ENCODE measurements at regions not wholly inside any gene's neighbourhood (a gene's known extent, or its start where the extent isn't known, plus 50 kb on each side); places are given as distances from the start of the nearest gene placed in this dataset.

DNA sequence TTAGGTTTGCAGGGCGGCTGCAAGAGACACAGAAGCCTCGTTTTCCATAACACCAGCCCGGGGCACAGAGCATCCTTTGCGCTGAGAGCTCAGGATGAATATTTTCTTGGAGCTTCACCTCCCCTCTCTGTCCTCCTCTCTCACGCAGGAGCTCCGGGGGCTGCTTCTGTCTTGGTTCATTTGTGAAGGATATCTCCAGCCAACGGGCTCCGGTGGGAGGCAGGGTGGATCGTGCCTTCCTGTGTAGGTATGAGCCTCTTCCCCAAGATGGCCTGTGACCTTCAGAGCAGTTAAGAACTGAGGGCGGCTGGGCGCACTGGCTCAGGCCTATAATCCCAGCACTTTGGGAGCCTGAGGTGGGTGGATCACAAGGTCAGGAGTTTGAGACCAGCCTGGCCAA, 319.0 kb upstream of the C1orf174 start:
- TF ChIP-seq TAF1 (IDR thresholded peaks at IDR 0.05; ENCODE audit: low read depth) (no peak), EP300 (IDR thresholded peaks at IDR 0.05; ENCODE audit: borderline replicate concordance) (no peak), YY1 (IDR thresholded peaks at IDR 0.05; ENCODE audit: low read depth) (no peak), CREB1 (IDR thresholded peaks at IDR 0.05; ENCODE audit: low read depth) (no peak), RAD21 (IDR thresholded peaks at IDR 0.05; ENCODE audit: low read depth) (no peak)
- TF ChIP-seq, protein P1, sequence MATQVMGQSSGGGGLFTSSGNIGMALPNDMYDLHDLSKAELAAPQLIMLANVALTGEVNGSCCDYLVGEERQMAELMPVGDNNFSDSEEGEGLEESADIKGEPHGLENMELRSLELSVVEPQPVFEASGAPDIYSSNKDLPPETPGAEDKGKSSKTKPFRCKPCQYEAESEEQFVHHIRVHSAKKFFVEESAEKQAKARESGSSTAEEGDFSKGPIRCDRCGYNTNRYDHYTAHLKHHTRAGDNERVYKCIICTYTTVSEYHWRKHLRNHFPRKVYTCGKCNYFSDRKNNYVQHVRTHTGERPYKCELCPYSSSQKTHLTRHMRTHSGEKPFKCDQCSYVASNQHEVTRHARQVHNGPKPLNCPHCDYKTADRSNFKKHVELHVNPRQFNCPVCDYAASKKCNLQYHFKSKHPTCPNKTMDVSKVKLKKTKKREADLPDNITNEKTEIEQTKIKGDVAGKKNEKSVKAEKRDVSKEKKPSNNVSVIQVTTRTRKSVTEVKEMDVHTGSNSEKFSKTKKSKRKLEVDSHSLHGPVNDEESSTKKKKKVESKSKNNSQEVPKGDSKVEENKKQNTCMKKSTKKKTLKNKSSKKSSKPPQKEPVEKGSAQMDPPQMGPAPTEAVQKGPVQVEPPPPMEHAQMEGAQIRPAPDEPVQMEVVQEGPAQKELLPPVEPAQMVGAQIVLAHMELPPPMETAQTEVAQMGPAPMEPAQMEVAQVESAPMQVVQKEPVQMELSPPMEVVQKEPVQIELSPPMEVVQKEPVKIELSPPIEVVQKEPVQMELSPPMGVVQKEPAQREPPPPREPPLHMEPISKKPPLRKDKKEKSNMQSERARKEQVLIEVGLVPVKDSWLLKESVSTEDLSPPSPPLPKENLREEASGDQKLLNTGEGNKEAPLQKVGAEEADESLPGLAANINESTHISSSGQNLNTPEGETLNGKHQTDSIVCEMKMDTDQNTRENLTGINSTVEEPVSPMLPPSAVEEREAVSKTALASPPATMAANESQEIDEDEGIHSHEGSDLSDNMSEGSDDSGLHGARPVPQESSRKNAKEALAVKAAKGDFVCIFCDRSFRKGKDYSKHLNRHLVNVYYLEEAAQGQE (IDR thresholded peaks at IDR 0.05; ENCODE audit: low read depth), result no peak

Measured in Ishikawa (cell line).